Stimulated activated CD4-positive, alpha-beta T cell treated with anti-CD3 and anti-CD28 coated beads, Interleukin-2, amount 100 ng/mL, for 48 hours (primary cell): ENCODE measurements at regions not wholly inside any gene's neighbourhood (a gene's known extent, or its start where the extent isn't known, plus 50 kb on each side); places are given as distances from the start of the nearest gene placed in this dataset.

Source experiments
- DNase-seq, 2 donors: peaks; one replicate each; pipeline ENCODE4 v3.0.0-alpha.2; 2020

GRCh38 chr12:46131732-46132469 lies 136.9 kb downstream of the SLC38A1 start:
- DNase-seq: no peak

GRCh38 chr12:46127656-46128055 lies 137.3 kb upstream of the SCAF11 start:
- no peak for DNase-seq

- no peak for DNase-seq
Measured at GRCh38 chr12:46126050-46126727, 135.8 kb upstream of the SCAF11 start.

- peak; percentile 25 to 46 for DNase-seq
Measured at GRCh38 chr12:46124848-46125619, 134.7 kb upstream of the SCAF11 start.

- no peak for DNase-seq
Measured at GRCh38 chr12:46124132-46124847, 133.9 kb upstream of the SCAF11 start.

- DNase-seq: no peak
Measured at GRCh38 chr12:46112364-46112763, 122.0 kb upstream of the SCAF11 start.

- DNase-seq: no peak
Measured at GRCh38 chr12:46111715-46112114, 121.3 kb upstream of the SCAF11 start.

GRCh38 chr12:46110928-46111699 lies 120.7 kb upstream of the SCAF11 start:
- DNase-seq: no peak

- no peak for DNase-seq
Measured at GRCh38 chr12:46110223-46110611, 119.8 kb upstream of the SCAF11 start.

- no peak for DNase-seq
Measured at GRCh38 chr12:46109343-46110222, 119.2 kb upstream of the SCAF11 start.

GRCh38 chr12:46108721-46109120 lies 118.3 kb upstream of the SCAF11 start:
- no peak for DNase-seq

- DNase-seq: no peak
Measured at GRCh38 chr12:46107591-46107990, 117.2 kb upstream of the SCAF11 start.

GRCh38 chr12:46105735-46106134 lies 115.4 kb upstream of the SCAF11 start:
- no peak for DNase-seq

- no peak for DNase-seq
Measured at GRCh38 chr12:46103559-46104383, 113.4 kb upstream of the SCAF11 start.

GRCh38 chr12:46101485-46101869 lies 111.1 kb upstream of the SCAF11 start:
- DNase-seq: no peak

GRCh38 chr12:46100551-46101484 lies 110.4 kb upstream of the SCAF11 start:
- no peak for DNase-seq

- no peak for DNase-seq
Measured at GRCh38 chr12:46089414-46090162, 99.2 kb upstream of the SCAF11 start.

- no peak for DNase-seq
Measured at GRCh38 chr12:46087916-46088439, 97.6 kb upstream of the SCAF11 start.
